Middle frontal gyrus (tissue), 1 donor: ENCODE measurements at regions not wholly inside any gene's neighbourhood (a gene's known extent, or its start where the extent isn't known, plus 50 kb on each side); places are given as distances from the start of the nearest gene placed in this dataset.

Source experiments
- DNase-seq: peaks from one replicate; pipeline ENCODE4 v3.0.0-alpha.2; 2015; ENCODE audit warnings: low spot score; ENCODE audit errors: extremely low spot score

DNA sequence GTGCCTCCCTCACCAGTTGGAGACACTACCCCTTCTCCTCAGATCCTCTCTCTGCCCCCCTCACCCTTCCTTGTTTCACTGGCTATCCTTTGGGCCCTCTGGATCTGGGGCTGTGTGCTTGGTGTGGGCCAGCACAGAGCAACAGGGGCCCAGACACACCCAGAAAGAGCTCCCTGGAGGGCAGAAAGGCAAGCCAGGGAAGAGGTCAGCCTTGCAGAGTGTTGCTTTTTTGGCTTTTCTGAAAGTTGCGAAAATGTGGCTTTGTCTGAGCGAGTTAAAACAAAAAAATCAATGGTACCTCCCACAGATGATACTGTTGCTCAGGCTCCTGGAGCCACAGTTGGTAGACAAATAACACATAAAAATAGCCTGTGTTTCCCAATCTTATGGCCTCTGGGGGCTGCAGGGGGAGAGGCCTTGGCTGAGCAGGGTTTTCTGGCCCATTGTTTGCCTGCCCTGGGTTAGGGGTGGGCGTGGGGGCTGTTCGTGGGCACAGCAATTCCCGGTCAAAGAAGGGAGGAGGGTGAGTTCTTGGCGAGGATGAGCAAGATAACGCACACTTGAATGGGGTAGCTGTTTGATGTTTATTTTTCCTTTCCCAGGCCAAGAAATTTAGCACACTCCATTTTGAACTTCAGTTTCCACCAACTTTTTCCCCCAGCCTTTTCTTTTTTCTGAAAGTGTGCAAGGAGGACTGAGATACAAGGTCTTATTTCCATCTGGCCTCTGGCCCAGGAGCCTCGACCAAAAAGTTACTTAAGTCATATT is 167.0 kb upstream of the HAAO start:
- no peak for DNase-seq

- no peak for DNase-seq
Measured at GRCh38 chr2:42958741-42959233, 166.4 kb upstream of the HAAO start.

GRCh38 chr2:42957861-42958301 is 165.5 kb upstream of the HAAO start:
- DNase-seq, result no peak

GRCh38 chr2:42957109-42957860 is 164.9 kb upstream of the HAAO start:
- no peak for DNase-seq

- DNase-seq, result no peak
Measured at GRCh38 chr2:42954227-42954962, 162.0 kb upstream of the HAAO start.

GRCh38 chr2:42953216-42953615 is 160.8 kb upstream of the HAAO start:
- no peak for DNase-seq

DNA sequence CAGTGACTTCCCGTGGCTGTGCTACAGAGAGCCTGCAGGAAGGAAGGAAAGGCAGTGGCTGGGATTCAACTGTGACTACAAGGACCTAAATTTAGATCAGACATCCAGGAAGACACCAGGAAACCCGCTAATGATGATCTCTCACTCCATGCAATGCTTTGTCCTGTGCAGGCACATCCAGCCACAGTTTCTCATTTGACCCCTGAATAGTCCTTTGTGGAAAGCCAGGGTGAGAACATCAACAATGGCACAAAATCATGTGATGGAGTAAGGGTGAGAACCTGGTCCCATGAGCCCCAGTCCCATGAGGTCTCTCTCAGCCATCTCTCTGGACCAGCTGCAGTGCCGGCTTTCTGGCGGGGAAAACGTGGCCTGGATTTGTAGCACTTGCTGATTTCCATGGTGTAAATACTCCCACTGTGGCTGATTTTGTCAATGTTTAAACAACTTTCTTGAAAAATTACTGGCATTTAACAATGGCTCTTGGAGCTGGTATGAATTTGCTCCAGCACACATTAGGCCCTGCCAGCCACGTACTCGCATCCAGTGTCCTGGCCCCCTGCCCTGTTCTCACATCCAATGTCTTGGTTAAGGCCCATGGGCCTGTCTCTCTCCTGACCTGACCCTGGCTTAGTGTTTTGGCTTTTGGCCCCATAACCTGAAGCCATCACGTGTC is 159.0 kb upstream of the HAAO start:
- no peak for DNase-seq

- no peak for DNase-seq
Measured at GRCh38 chr2:42949125-42949524, 156.7 kb upstream of the HAAO start.

DNA sequence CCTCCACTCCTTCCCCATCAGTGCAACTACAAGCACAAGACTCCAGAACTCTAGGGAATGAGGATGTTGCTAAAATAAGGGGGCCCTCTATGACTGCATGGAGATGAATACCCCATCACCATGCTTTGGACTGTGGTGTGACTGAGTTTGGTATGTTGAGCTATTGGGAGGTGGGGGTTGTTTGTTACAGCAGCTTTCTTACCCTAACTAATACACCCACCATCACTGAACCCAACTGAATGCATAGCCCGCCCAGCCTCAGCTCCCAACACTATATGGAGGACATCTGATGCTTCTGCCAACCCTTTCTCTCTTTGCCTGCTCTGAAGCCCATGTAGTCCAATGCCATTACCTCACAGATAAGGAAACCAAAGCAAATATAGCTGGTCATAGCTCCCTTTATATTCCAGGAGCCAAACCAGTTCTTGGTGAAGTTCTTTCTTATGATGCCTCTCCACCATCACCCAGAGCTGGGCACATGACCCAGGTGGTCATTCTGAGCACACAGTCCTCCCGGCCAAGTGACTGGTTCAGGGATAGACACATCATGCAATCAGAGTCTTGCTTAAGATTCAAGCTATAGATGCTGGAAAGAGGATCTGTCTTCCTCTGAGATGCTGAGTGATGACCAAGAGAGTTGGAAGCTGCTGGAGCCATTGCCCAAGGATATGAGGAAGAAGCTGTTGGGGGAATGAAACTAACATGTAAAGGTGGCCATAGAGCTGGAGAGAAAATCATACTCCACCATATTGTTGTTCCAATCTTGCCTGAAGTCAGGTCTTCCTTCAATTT is 155.6 kb upstream of the HAAO start:
- no peak for DNase-seq

- DNase-seq, result no peak
Measured at GRCh38 chr2:42944779-42945415, 152.5 kb upstream of the HAAO start.

- no peak for DNase-seq
Measured at GRCh38 chr2:42942990-42943493, 150.7 kb upstream of the HAAO start.

GRCh38 chr2:42942214-42942989 is 150.0 kb upstream of the HAAO start:
- DNase-seq, result no peak

DNA sequence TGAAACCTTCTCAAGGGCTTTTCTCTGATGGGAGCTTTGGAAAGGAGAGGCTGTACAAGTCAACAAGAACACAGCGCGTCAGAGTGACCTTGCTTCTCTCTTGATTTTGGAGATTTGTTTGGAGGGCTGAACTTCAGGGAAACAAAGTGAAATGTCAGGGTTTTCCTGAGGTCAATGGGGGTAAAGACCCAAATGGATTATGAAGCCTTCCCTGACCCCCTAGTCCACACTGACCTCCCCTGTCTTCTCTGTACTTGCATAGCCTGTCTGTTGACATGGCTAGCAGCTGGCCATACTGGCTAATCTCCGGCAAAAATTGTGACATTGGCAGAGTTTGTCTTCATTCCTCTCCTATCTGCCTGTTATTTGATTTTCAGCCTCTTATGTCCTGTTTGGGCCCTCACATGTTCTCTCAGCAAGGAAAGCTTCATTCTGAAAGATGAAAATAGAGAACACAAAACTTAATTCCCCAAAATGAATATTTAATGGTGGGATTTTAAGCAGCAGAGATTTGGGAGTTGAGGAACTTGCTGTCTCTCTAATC is 149.3 kb upstream of the HAAO start:
- no peak for DNase-seq

DNA sequence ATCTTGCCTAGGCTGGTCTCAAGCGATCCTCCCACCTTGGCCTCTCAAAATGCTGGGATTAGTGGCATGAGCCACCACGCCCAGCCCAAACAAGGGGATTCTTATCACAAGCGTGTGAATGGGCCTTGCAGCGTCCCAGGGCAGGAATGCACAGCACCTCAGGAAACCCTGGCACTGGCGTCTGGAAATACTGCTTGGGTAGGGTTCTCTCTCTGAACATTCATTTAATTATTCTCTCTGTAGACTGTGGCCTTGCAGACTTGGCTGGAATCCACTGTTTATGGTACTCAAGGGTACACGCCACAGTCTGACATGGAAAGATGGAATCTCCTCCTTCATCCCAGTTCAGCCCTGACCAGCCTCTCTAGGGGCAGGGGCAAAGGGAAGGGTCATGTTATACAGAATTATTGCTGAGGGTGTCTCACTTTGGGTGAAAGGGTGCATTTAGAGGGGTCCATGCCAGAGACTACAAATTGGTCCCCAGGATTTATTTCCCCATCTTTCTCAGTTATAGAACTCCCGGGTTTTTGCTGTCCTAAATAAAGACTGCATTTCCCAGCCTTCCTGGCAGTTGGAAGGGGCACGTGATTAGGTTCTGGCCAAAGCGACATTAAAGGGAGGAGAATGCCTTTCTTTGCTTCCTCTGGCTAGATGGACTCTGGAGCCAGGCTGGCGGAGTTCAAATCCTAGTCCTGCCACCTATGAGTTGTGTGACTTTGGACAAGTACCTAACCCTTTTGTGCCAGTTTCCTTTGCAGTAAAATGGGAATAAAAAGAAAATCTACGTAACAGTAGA is 147.2 kb upstream of the HAAO start:
- DNase-seq, result no peak

GRCh38 chr2:42938671-42939370 is 146.4 kb upstream of the HAAO start:
- DNase-seq, result no peak

DNA sequence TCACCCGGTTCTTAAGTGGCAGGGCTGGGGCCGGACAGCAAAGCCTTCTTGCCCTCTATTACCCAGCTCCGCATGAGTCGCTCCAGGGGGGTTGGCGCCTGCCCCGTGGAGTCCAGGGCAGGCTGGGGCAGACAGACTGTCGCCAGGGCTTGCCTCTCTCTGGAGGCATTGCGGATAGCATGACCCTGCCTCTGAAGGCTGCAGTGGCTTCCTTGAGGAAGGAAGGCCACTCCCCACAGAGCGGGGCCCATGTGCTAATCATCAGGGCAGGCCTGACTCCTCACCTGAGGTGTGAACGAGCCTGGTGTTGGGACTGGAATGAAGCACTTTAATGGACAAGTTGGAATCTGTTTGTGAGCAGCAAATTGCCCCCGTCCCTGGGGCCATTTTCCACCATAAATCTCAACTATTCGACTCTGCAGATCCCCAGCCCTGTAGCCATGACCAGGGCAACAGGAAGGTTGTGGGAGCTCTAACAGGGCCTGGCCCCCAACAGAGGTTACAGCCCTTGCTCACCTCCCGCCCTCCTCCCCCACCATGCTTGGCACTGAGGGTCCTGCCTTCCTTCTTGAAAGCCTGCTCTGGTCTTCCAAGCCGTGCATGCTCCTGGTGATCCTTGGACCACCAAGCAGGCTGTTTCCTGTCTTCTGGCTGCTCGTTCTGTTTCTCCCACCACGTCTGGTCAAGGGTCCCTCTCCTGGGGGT is 144.9 kb upstream of the HAAO start:
- no peak for DNase-seq
